ENCODE measurements at regions not wholly inside any gene's neighbourhood (a gene's known extent, or its start where the extent isn't known, plus 50 kb on each side); places are given as distances from the start of the nearest gene placed in this dataset.

DNA sequence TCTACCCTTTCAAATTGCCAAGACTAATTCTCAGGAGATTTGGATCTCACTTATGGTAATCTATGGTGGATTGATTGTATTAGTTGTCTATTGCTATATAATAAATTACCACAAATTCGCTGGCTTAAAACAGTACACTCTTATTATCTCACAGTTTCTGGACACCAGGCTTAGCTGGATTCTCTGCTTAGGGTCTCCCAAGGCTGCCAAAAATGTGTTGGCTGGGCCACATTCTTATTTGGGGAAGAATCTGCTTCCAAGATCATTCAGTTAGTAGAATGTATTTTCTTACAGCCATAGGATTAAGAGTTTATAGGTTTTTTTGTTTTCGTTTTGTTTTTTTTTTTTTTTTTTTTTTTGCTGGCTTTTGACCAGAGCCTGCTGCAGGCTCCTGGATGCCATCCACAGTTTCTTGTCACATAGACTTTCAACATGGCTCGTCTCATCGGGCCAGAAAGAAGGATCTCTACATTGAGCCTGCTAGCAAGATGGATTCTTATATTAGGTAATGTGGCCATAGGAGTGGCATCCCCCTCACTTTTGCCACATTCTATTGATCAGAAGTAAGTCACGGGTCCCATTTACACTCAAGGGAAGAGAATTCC lies 415.3 kb downstream of the KIF2B start:
- no peaks in the 10 kb centered on the region for H3K9me3 ChIP-seq (ENCODE audit: control insufficient read depth, low read length)
- no peaks in the 10 kb centered on the region for H3K4me1 ChIP-seq
- no peaks in the 10 kb centered on the region for H3K36me3 ChIP-seq (ENCODE audit: control insufficient read depth, insufficient read depth, low read length)
- no peaks in the 10 kb centered on the region for H3K79me2 ChIP-seq
- TF ChIP-seq, protein P1, sequence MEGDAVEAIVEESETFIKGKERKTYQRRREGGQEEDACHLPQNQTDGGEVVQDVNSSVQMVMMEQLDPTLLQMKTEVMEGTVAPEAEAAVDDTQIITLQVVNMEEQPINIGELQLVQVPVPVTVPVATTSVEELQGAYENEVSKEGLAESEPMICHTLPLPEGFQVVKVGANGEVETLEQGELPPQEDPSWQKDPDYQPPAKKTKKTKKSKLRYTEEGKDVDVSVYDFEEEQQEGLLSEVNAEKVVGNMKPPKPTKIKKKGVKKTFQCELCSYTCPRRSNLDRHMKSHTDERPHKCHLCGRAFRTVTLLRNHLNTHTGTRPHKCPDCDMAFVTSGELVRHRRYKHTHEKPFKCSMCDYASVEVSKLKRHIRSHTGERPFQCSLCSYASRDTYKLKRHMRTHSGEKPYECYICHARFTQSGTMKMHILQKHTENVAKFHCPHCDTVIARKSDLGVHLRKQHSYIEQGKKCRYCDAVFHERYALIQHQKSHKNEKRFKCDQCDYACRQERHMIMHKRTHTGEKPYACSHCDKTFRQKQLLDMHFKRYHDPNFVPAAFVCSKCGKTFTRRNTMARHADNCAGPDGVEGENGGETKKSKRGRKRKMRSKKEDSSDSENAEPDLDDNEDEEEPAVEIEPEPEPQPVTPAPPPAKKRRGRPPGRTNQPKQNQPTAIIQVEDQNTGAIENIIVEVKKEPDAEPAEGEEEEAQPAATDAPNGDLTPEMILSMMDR (IDR thresholded peaks at IDR 0.05) = no peak
- no peak overlapping the region for H3K4me2 ChIP-seq (ENCODE audit: low read length)
- H3K9ac ChIP-seq = no peak overlapping the region
- no peak overlapping the region for H2AFZ ChIP-seq
- no peaks in the 10 kb centered on the region for H3K27me3 ChIP-seq (ENCODE audit: control insufficient read depth, insufficient read depth, low read length)
- no peak overlapping the region for H3K4me3 ChIP-seq (ENCODE audit: low read depth, low read length)
- no peak overlapping the region for H3K27ac ChIP-seq

DNA sequence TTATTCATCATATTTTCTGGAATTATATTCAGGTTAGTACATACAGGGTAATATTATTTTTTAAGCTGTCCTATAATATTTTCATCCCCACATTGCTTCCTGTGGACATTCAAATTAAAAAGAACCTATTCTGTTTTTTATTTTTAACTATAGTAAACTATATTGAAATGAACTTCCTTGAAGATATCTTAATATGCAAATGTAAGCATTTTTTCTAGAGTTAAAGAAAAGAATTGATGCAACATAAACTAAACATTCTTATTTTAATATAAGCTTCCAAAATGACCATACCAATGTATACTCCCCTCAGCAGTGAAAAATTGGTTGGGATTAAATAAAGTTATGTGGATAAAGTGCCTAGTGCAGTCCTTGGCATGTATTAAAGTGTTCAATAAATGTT lies 416.6 kb downstream of the KIF2B start:
- Histone ChIP-seq H2AFZ (no peak overlapping the region), H3K27ac (no peak overlapping the region), H3K27me3 (ENCODE audit: control insufficient read depth, insufficient read depth, low read length) (no peaks in the 10 kb centered on the region), H3K9me3 (ENCODE audit: control insufficient read depth, low read length) (no peaks in the 10 kb centered on the region), H3K4me2 (ENCODE audit: low read length) (no peak overlapping the region), H3K4me3 (ENCODE audit: low read depth, low read length) (no peak overlapping the region), H3K9ac (no peak overlapping the region), H3K36me3 (ENCODE audit: control insufficient read depth, insufficient read depth, low read length) (no peaks in the 10 kb centered on the region), H3K4me1 (no peaks in the 10 kb centered on the region), H3K79me2 (no peaks in the 10 kb centered on the region)
- TF ChIP-seq, protein P1 (IDR thresholded peaks at IDR 0.05) = no peak

- H3K4me3 ChIP-seq (ENCODE audit: low read depth, low read length) = no peak overlapping the region
- H3K4me2 ChIP-seq (ENCODE audit: low read length) = no peak overlapping the region
- no peaks in the 10 kb centered on the region for H3K79me2 ChIP-seq
- H3K4me1 ChIP-seq = no peaks in the 10 kb centered on the region
- H2AFZ ChIP-seq = no peak overlapping the region
- TF ChIP-seq, protein P1 (IDR thresholded peaks at IDR 0.05) = no peak
- H3K27me3 ChIP-seq (ENCODE audit: control insufficient read depth, insufficient read depth, low read length) = no peaks in the 10 kb centered on the region
- no peaks in the 10 kb centered on the region for H3K9me3 ChIP-seq (ENCODE audit: control insufficient read depth, low read length)
- H3K9ac ChIP-seq = no peak overlapping the region
- no peak overlapping the region for H3K27ac ChIP-seq
- no peaks in the 10 kb centered on the region for H3K36me3 ChIP-seq (ENCODE audit: control insufficient read depth, insufficient read depth, low read length)
Observed at GRCh38 chr17:54255696-54256095, 433.0 kb downstream of the KIF2B start.

DNA sequence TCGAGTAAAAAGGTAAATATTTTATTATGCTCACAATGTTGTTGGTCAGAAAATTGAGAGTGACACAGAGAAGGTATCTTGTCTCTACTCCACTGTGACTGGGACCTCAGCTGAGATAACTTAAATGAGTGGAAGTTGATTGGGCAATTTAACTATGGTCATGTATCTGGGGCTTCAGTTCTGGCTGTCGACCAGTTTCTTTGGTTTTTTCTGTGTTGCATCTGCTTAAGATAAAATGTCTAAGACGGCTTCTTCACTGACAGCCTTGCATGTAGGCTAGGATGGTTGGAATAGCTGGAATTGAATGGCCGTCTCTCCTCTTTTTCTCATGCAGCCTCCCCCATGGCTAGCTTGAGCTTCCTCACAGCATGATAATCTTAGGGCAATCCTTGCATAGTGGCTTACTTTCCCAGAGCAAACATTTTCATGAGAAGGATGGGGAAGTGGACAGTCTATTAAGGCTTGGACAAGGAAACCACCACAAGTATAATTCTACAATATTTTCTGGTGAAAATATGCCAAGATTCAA lies 433.7 kb downstream of the KIF2B start:
- Histone ChIP-seq H3K36me3 (ENCODE audit: control insufficient read depth, insufficient read depth, low read length) (no peaks in the 10 kb centered on the region), H3K27ac (no peak overlapping the region), H3K9ac (no peak overlapping the region), H3K4me3 (ENCODE audit: low read depth, low read length) (no peak overlapping the region), H3K4me1 (no peaks in the 10 kb centered on the region), H3K79me2 (no peaks in the 10 kb centered on the region), H3K4me2 (ENCODE audit: low read length) (no peak overlapping the region), H3K27me3 (ENCODE audit: control insufficient read depth, insufficient read depth, low read length) (no peaks in the 10 kb centered on the region), H3K9me3 (ENCODE audit: control insufficient read depth, low read length) (no peaks in the 10 kb centered on the region), H2AFZ (no peak overlapping the region)
- TF ChIP-seq, protein P1 (IDR thresholded peaks at IDR 0.05) = no peak

DNA sequence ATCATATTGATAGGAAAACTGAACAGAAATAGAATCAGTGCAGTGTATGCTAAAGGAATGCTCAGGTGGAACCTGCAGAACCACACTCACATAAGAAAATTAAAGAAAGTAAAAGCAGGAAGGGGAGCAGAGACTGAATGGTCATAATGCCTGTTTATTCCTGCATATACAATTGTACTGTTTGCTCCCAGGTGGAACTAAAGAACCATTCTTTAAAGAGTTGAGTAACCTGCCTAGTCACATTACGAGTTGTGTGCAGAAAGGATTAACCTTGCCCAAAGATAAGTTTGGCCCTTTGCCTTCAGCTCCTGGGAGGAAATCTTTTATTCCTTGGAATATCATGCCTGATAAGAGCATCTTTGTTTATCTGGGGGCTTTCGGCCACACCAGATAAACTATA lies 434.7 kb downstream of the KIF2B start:
- Histone ChIP-seq H3K4me3 (ENCODE audit: low read depth, low read length) (no peak overlapping the region), H3K9me3 (ENCODE audit: control insufficient read depth, low read length) (no peaks in the 10 kb centered on the region), H3K79me2 (no peaks in the 10 kb centered on the region), H3K4me2 (ENCODE audit: low read length) (no peak overlapping the region), H3K4me1 (no peaks in the 10 kb centered on the region), H2AFZ (no peak overlapping the region), H3K27ac (no peak overlapping the region), H3K9ac (no peak overlapping the region), H3K27me3 (ENCODE audit: control insufficient read depth, insufficient read depth, low read length) (no peaks in the 10 kb centered on the region), H3K36me3 (ENCODE audit: control insufficient read depth, insufficient read depth, low read length) (no peaks in the 10 kb centered on the region)
- TF ChIP-seq, protein P1 (IDR thresholded peaks at IDR 0.05) = no peak

Measured in parathyroid adenoma (tissue), 2 donors.